ENCODE measurements at regions not wholly inside any gene's neighbourhood (a gene's known extent, or its start where the extent isn't known, plus 50 kb on each side); places are given as distances from the start of the nearest gene placed in this dataset.

GRCh38 chr7:89809291-89809690 is 345.0 kb upstream of the STEAP1 start:
- TF ChIP-seq CTCF (IDR thresholded peaks at IDR 0.05): no peak

- TF ChIP-seq CTCF (IDR thresholded peaks at IDR 0.05): no peak
Observed at GRCh38 chr7:89813081-89813480, 341.2 kb upstream of the STEAP1 start.

GRCh38 chr7:89826121-89826520 is 328.1 kb upstream of the STEAP1 start:
- TF ChIP-seq CTCF (IDR thresholded peaks at IDR 0.05): no peak

GRCh38 chr7:89826557-89826956 is 327.7 kb upstream of the STEAP1 start:
- TF ChIP-seq CTCF (IDR thresholded peaks at IDR 0.05): no peak

- no peak for TF ChIP-seq CTCF (IDR thresholded peaks at IDR 0.05)
Observed at GRCh38 chr7:89837515-89837914, 316.8 kb upstream of the STEAP1 start.

GRCh38 chr7:89839329-89839728 is 314.9 kb upstream of the STEAP1 start:
- no peak for TF ChIP-seq CTCF (IDR thresholded peaks at IDR 0.05)

- TF ChIP-seq CTCF (IDR thresholded peaks at IDR 0.05): no peak
Observed at GRCh38 chr7:89845952-89846351, 308.3 kb upstream of the STEAP1 start.

GRCh38 chr7:89849052-89849451 is 305.2 kb upstream of the STEAP1 start:
- TF ChIP-seq CTCF (IDR thresholded peaks at IDR 0.05): no peak

Data from LNCAP (cell line).